ENCODE measurements at regions not wholly inside any gene's neighbourhood (a gene's known extent, or its start where the extent isn't known, plus 50 kb on each side); places are given as distances from the start of the nearest gene placed in this dataset.

DNA sequence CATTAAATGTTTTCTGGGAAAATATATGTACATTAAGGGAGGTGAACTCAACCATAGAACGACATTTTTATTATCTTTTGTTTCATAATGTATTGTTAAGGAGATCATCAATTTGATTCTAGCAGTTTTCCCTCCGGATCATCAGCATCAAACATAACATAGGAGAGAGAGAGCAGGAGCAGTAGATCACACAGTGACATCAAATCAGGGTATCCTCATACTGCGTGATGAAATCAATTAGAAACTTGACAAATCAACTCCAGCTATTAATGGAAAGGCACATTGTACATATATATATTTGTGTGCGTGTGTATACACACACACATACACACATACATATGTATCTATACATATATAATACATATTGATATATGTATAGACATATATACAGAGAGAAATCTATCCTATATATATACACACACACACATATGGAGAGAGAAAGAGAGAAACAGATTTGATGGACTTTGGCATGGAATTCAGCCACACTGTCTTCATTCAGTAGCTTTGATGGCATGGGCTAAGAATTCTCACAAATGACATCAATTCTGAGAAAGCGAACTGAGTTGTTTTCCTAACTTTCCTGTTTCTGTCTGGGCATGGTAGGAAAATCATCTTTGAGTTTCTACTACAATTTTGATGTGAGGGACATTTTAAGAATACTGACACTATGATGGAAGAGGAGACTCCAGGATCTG is 1302.8 kb upstream of the SEL1L start:
- intact Hi-C loops (cut with micrococcal nuclease), result no loop called here
- BruUV-seq (replicated peaks), result no TSS peak
- Mint-ChIP-seq H3K36me3 (ENCODE audit: insufficient read depth, unreplicated experiment) (no peaks in the 10 kb centered on the region), H3K4me3 (ENCODE audit: unreplicated experiment) (no peak overlapping the region), H3K4me1 (ENCODE audit: insufficient read depth, unreplicated experiment) (no peaks in the 10 kb centered on the region), H3K27ac (ENCODE audit: low read depth, unreplicated experiment) (no peak overlapping the region), H3K9me3 (ENCODE audit: unreplicated experiment) (no peaks in the 10 kb centered on the region), H3K27me3 (ENCODE audit: insufficient read depth, unreplicated experiment) (no peaks in the 10 kb centered on the region)
- TF ChIP-seq, protein P1, sequence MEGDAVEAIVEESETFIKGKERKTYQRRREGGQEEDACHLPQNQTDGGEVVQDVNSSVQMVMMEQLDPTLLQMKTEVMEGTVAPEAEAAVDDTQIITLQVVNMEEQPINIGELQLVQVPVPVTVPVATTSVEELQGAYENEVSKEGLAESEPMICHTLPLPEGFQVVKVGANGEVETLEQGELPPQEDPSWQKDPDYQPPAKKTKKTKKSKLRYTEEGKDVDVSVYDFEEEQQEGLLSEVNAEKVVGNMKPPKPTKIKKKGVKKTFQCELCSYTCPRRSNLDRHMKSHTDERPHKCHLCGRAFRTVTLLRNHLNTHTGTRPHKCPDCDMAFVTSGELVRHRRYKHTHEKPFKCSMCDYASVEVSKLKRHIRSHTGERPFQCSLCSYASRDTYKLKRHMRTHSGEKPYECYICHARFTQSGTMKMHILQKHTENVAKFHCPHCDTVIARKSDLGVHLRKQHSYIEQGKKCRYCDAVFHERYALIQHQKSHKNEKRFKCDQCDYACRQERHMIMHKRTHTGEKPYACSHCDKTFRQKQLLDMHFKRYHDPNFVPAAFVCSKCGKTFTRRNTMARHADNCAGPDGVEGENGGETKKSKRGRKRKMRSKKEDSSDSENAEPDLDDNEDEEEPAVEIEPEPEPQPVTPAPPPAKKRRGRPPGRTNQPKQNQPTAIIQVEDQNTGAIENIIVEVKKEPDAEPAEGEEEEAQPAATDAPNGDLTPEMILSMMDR (IDR thresholded peaks at IDR 0.05; ENCODE audit: unreplicated experiment), result no peak
- ChIA-PET POLR2A (interaction anchor here (0.5 kb wide), 1 partner anchor 788 kb away, joined by 3 read pairs; no protein-coding TSS in a partner anchor), CTCF (interaction anchor here (1.3 kb wide), 1 partner anchor 20 kb away, joined by 3 read pairs; no protein-coding TSS in a partner anchor)
- DNase-seq (ENCODE audit: unreplicated experiment), result no peak

DNA sequence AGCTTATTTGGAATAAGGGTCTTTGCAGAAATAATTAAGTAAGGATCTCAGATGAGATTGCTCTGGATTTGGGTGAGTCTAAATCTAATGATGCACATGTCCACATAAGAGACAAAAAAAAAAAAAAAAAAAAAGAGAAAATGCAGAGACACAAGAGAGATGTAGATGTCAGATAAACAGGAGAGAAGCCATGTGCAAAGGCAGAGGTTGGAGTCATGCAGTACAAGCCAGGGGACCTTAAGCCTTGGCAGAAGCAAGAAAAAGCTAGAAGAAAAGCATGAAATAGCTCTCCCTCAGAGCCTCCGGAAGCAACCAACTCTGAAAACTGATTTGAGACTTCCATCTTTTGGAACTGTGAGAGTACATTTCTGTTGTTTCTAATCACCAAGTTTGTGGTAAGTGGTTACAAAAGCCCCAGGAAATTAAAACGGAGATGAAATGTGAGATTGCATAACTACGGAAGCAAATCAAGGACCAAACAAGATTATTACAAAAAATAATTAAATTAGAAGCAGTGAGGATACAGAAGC is 1304.0 kb upstream of the SEL1L start:
- no peaks in the 10 kb centered on the region for H3K4me1 Mint-ChIP-seq (ENCODE audit: insufficient read depth, unreplicated experiment)
- TF ChIP-seq, protein P1 (IDR thresholded peaks at IDR 0.05; ENCODE audit: unreplicated experiment), result no peak
- no peaks in the 10 kb centered on the region for H3K36me3 Mint-ChIP-seq (ENCODE audit: insufficient read depth, unreplicated experiment)
- H3K9me3 Mint-ChIP-seq (ENCODE audit: unreplicated experiment), result no peaks in the 10 kb centered on the region
- ChIA-PET POLR2A (interaction anchor here (0.5 kb wide), 1 partner anchor 641 kb away, joined by 3 read pairs; no protein-coding TSS in a partner anchor), CTCF (no interaction called here)
- H3K4me3 Mint-ChIP-seq (ENCODE audit: unreplicated experiment), result no peak overlapping the region
- DNase-seq (ENCODE audit: unreplicated experiment), result no peak
- no peak overlapping the region for H3K27ac Mint-ChIP-seq (ENCODE audit: low read depth, unreplicated experiment)
- no TSS peak for BruUV-seq (replicated peaks)
- intact Hi-C loops (cut with micrococcal nuclease), result no loop called here
- no peaks in the 10 kb centered on the region for H3K27me3 Mint-ChIP-seq (ENCODE audit: insufficient read depth, unreplicated experiment)

DNA sequence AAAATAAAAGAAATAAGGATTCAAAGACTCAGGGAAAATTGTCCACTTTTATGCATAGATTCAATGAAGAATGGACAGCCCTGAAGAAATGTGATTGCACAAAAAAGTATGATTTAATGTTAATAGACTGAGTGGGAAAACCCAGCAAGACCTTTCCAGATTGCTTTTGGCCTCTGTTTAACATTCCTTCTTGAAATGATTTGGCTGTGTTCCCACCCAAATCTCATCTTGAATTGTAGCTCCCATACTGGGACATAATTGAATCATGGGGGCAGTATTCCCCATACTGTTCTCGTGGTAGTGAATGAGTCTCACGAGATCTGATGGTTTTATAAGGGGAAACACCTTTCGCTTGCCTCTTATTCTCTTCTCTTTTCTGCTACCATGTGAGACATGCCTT is 1316.9 kb upstream of the SEL1L start:
- peaks cover 12% of the 10 kb centered on the region for H3K9me3 Mint-ChIP-seq (ENCODE audit: unreplicated experiment)
- BruUV-seq (replicated peaks), result no TSS peak

DNA sequence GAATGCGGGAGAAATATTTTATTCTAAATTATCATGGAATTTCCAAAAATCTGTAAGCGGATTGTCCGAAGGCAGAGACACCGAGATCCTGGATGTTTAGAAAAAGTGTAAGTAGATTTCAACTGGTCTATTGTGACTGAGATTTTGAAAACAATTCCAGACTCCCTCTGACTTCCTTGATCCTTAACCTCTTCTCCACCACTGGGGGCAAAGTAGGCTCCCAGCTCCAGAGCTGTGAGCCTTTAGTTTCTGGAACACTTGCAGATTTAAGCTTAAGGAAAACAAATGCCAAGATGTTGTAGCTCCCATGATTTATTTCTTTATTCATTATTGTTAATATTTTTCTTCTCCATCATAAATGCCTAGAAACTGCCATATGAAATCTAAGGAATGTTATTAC is 1320.5 kb upstream of the SEL1L start:
- Mint-ChIP-seq H3K4me3 (ENCODE audit: unreplicated experiment) (no peak overlapping the region), H3K9me3 (ENCODE audit: unreplicated experiment) (peaks cover 19% of the 10 kb centered on the region), H3K27me3 (ENCODE audit: insufficient read depth, unreplicated experiment) (no peaks in the 10 kb centered on the region), H3K36me3 (ENCODE audit: insufficient read depth, unreplicated experiment) (no peaks in the 10 kb centered on the region), H3K4me1 (ENCODE audit: insufficient read depth, unreplicated experiment) (no peaks in the 10 kb centered on the region), H3K27ac (ENCODE audit: low read depth, unreplicated experiment) (no peak overlapping the region)
- TF ChIP-seq, protein P1 (IDR thresholded peaks at IDR 0.05; ENCODE audit: unreplicated experiment), result no peak
- CTCF ChIA-PET, result interaction anchor here (0.5 to 1.3 kb wide), 2 partner anchors 217 to 608 kb away, joined by 3 to 4 read pairs; no protein-coding TSS in a partner anchor
- POLR2A ChIA-PET, result interaction anchor here (0.5 to 1.7 kb wide), 4 partner anchors 10 to 227 kb away, joined by 3 to 5 read pairs (median 3); no protein-coding TSS in a partner anchor
- DNase-seq (ENCODE audit: unreplicated experiment), result no peak
- intact Hi-C loops (cut with micrococcal nuclease), result no loop called here
- BruUV-seq (replicated peaks), result no TSS peak

More for the DNA sequence above, 1316.9 kb upstream of the SEL1L start:
- TF ChIP-seq, protein P1 (IDR thresholded peaks at IDR 0.05; ENCODE audit: unreplicated experiment), result no peak
- Mint-ChIP-seq H3K27ac (ENCODE audit: low read depth, unreplicated experiment) (no peak overlapping the region), H3K27me3 (ENCODE audit: insufficient read depth, unreplicated experiment) (no peaks in the 10 kb centered on the region), H3K4me1 (ENCODE audit: insufficient read depth, unreplicated experiment) (no peaks in the 10 kb centered on the region), H3K4me3 (ENCODE audit: unreplicated experiment) (no peak overlapping the region), H3K36me3 (ENCODE audit: insufficient read depth, unreplicated experiment) (no peaks in the 10 kb centered on the region)
- CTCF ChIA-PET, result no interaction called here
- DNase-seq (ENCODE audit: unreplicated experiment), result no peak
- POLR2A ChIA-PET, result interaction anchor here (0.7 kb wide), 1 partner anchor 215 kb away, joined by 3 read pairs; no protein-coding TSS in a partner anchor
- intact Hi-C loops (cut with micrococcal nuclease), result no loop called here
